HUES48 (cell line): ENCODE measurements at regions not wholly inside any gene's neighbourhood (a gene's known extent, or its start where the extent isn't known, plus 50 kb on each side); places are given as distances from the start of the nearest gene placed in this dataset.

Experiments used
- H3K27ac ChIP-seq: one replicate; pipeline ENCODE4 v1.7.0; 2013; ENCODE audit warnings: low read depth, low read length, inconsistent platforms
- H3K27me3 ChIP-seq: 2 replicates; pipeline ENCODE4 v1.6.1; 2013; ENCODE audit warnings: mild to moderate bottlenecking, low read length; ENCODE audit not compliant: control insufficient read depth, insufficient read depth
- H3K36me3 ChIP-seq: 2 replicates; pipeline ENCODE4 v1.6.1; 2013; ENCODE audit warnings: low read length; ENCODE audit not compliant: control insufficient read depth, insufficient read depth
- H3K4me1 ChIP-seq: 2 replicates; pipeline ENCODE4 v1.6.1; 2013; ENCODE audit warnings: mild to moderate bottlenecking, low read length; ENCODE audit not compliant: control insufficient read depth, insufficient read depth
- H3K4me3 ChIP-seq: 2 replicates; pipeline ENCODE4 v1.5.1; 2013; ENCODE audit warnings: mild to moderate bottlenecking, low read depth, low read length
- H3K9ac ChIP-seq: 2 replicates; pipeline ENCODE4 v1.6.1; 2013; ENCODE audit warnings: mild to moderate bottlenecking, low read depth, low read length, moderate library complexity
- H3K9me3 ChIP-seq: 2 replicates; pipeline ENCODE4 v1.6.1; 2013; ENCODE audit warnings: low read length; ENCODE audit not compliant: control insufficient read depth, insufficient read depth

DNA sequence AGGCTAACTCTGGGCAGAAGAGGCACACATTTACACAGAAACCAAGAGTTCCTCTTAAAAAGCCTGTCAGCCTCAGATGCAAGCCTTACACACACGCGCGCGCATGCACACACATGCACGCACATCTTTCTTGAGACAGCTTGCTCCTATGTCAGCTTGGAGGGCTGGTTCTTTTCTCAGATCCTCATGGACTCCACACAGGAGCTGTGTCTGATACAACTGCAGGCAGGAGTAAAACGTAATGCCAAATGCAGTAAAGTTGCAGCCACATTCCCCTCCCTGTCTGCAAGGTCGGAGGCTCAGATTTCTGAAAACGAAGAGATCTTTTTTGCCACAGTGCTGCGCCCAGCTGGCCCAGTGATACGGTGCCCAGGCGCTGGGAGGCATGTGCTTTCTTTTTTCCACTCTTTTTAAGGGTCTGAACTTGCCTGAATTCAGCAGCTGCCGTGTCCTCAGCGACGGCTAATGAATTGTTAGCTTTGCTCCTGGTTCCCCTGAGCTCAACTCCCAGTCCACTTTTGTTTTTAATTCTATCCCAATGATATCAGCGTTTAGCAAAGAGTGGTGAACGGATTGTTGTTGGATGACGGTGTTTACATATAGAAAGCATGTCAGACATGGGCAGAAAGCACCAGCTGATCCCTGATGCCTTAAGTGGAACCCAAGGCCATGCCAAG is 72.9 kb upstream of the FOXN3 start:
- Histone ChIP-seq H3K27me3 (no peaks in the 10 kb centered on the region), H3K4me3 (no peak overlapping the region), H3K36me3 (0 out of 2 replicates have a peak, but pooled peaks cover 3% of the 10 kb centered on the region), H3K27ac (no peak overlapping the region), H3K9me3 (no peaks in the 10 kb centered on the region), H3K4me1 (peaks cover 32% of the 10 kb centered on the region), H3K9ac (no peak overlapping the region)

DNA sequence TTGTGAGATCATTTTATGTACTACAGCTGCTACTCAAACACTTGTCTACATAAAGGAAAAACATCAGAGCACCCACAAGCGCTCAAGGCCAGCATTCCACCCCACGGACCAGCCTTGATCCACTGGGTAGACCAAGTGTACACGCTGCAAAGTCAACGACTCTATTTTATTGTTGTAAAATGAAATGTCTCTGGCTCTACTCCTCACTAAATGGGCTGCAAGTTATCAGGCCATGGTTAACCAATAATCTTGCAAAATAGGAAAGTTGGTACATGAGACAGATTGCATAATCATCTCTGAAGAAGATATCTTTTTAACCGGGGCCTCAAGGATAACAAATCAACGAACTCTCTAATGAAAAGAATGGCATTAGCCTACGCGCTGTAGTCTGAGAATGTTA is 69.9 kb upstream of the FOXN3 start:
- Histone ChIP-seq H3K27me3 (no peaks in the 10 kb centered on the region), H3K9ac (no peak overlapping the region), H3K36me3 (0 out of 2 replicates have a peak, but pooled peaks cover 3% of the 10 kb centered on the region), H3K4me1 (peaks cover 20% of the 10 kb centered on the region), H3K4me3 (no peak overlapping the region), H3K9me3 (no peaks in the 10 kb centered on the region), H3K27ac (no peak overlapping the region)

DNA sequence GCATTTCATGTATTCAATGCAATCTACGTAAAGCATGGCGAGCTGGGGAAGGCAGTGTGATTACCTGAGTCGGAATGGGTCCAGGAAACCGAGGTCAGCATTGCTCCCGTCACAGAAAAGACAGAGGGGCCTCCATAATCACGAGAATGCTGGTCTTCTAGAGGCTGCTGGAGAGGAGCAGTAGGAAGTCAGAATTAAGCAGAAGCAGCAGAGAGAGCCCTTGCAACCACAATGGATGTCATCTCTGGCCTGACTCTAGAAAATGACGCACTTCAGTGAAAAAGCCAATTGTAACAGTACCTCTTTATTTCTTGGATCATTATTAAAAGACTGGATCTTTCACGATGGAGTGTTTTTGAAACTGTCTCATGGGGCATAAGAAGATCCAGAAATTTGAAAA is 69.5 kb upstream of the FOXN3 start:
- no peaks in the 10 kb centered on the region for H3K27me3 ChIP-seq
- no peaks in the 10 kb centered on the region for H3K9me3 ChIP-seq
- peaks cover 4% of the 10 kb centered on the region; the same call in 1 of the 2 replicates for H3K36me3 ChIP-seq
- peaks cover 20% of the 10 kb centered on the region for H3K4me1 ChIP-seq
- H3K27ac ChIP-seq = no peak overlapping the region
- H3K4me3 ChIP-seq = no peak overlapping the region
- no peak overlapping the region for H3K9ac ChIP-seq

DNA sequence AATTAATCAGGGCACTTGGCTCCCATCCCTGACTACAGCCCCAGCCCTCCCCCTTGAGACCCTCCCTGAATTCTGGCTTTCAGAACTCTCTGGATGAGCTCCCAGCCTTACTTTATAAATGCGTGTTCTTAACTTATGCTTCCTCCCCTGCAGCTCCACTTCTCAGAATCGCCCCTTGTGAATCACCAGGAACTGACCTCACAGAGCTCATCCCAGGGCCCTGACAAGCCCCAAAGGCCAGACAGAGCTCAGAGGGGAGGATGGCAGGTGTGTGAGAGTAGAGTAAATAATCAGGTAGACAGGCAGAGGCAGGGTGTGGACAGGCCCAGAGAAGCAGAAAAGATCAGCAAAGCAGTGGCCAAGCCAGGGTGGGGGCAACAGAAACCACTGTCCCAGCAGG is 68.2 kb upstream of the FOXN3 start:
- Histone ChIP-seq H3K4me3 (no peak overlapping the region), H3K9ac (no peak overlapping the region), H3K4me1 (peaks cover 14% of the 10 kb centered on the region), H3K36me3 (peaks cover 8% of the 10 kb centered on the region; the same call in 1 of the 2 replicates), H3K27me3 (no peaks in the 10 kb centered on the region), H3K9me3 (no peaks in the 10 kb centered on the region), H3K27ac (no peak overlapping the region)

DNA sequence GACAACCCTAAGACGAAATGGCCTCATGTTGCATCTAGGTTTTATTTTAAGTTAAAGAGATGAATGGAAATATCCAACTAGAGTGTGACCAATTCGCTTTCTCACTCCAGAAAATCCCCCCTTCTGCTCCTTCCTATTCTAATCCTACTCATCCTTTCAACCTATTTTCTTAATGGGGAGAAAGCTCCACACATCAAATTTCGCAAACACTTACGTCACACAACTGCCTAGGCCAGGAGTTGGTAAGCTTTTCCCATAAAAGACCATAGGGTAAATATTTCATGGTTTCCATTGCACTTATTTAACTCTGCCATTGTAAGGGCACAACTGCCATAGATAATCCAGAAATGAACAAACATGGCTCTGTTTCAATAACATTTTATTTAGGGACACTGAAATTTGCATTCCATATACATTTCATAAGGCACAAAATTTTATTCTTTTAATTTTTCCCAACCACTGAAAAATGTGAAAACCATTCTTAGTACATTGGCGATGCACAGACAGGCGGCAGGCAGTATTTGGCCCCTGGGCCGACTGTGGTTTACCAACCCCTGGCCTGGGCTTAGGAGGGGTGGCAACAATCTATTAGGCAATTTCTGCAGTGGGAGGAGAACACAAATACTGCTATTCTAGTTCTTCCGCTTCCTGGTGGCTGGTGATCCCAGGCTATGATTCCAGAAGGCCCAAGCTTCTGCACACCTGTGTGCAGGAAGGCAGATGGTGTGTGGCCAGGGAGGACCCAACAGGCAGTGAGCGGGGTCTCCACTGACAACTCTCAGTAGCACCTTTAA is 67.2 kb upstream of the FOXN3 start:
- Histone ChIP-seq H3K9me3 (no peaks in the 10 kb centered on the region), H3K27ac (no peak overlapping the region), H3K36me3 (peaks cover 10% of the 10 kb centered on the region; the same call in 1 of the 2 replicates), H3K4me3 (no peak overlapping the region), H3K27me3 (no peaks in the 10 kb centered on the region), H3K4me1 (peaks cover 7% of the 10 kb centered on the region; the same call in 1 of the 2 replicates), H3K9ac (no peak overlapping the region)

DNA sequence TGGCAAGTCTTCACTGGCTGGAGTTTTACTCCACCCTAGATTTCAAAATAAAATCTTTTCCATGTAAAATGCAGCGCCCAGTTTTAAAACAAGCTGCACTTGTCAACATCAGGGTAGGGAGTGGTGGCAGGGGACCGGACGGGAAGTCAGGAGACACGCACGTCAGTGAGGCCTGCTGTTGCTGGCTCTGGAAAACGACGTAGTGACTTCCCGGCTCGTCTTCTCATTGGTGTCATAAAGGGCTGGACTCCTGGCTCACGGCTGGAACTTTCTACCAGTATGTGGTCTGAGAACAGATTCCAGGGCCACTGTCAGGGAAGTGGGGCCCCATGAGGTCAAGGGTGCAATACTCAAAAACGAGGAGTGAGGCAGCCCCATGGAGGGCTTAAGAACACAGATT is 64.2 kb upstream of the FOXN3 start:
- Histone ChIP-seq H3K27ac (no peak overlapping the region), H3K27me3 (no peaks in the 10 kb centered on the region), H3K9ac (no peak overlapping the region), H3K9me3 (no peaks in the 10 kb centered on the region), H3K4me1 (no peaks in the 10 kb centered on the region), H3K4me3 (no peak overlapping the region), H3K36me3 (peaks cover 10% of the 10 kb centered on the region; the same call in 1 of the 2 replicates)

DNA sequence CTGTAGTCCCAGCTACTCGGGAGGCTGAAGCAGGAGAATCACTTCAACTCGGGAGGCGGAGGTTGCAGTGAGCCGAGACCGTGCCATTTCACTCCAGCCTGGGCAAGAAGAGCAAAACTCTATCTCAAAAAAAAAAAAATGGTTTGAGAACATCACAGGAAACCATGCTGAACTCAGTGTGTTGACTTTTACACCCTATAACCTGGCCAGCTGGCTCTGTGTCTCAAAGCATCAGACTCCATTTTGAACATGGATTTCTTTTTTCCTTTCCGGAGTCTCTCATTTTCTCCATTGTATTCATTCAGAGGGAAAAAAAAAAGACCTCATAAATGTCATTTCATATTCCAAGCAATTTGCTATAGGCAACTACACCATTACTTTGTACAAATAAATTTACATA is 63.2 kb upstream of the FOXN3 start:
- no peak overlapping the region for H3K4me3 ChIP-seq
- no peak overlapping the region for H3K27ac ChIP-seq
- peaks cover 7% of the 10 kb centered on the region; the same call in 1 of the 2 replicates for H3K36me3 ChIP-seq

DNA sequence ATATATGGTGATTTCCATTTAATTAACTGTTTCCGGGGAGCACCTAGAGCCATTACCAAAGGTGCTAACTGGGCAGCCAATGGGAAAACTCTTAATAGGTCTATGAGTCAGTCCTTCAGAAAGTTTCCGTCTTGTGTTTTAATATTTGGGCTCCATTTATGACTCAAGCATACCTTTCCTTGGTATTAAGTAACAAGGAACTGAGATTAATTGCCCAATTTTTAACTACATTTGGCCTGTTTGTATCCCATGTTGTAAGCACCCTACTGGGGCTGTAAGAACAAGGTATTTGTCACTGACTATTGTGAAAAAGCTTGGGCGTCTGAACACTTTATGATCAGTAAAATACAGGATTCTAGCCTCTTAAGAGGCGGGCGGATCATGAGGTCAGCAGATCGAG is 62.8 kb upstream of the FOXN3 start:
- Histone ChIP-seq H3K9ac (no peak overlapping the region), H3K36me3 (peaks cover 7% of the 10 kb centered on the region; the same call in 1 of the 2 replicates)

More for the DNA sequence above, 63.2 kb upstream of the FOXN3 start:
- Histone ChIP-seq H3K9ac (no peak overlapping the region), H3K4me1 (no peaks in the 10 kb centered on the region), H3K27me3 (no peaks in the 10 kb centered on the region), H3K9me3 (no peaks in the 10 kb centered on the region)

DNA sequence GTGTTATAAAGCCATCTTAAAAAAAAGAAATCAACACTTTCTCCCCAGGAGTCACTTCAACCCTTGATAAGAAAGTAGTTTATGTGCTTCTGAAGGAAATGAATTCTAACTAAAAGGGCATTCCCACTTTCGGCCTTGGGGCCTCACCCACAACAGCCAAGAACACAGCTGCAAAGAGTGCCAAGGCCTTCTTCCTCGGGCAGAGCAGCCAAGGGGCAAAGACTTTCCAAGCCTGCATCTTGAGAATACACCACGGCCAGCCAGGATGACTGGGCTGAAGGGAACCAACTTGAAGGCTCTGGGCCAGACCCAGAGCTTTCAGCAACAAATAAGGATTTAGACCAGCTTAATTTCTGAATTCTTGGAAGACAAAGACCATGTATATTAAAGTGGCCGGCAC is 60.4 kb upstream of the FOXN3 start:
- peaks cover 10% of the 10 kb centered on the region for H3K36me3 ChIP-seq
- H3K9me3 ChIP-seq = no peaks in the 10 kb centered on the region
- no peaks in the 10 kb centered on the region for H3K4me1 ChIP-seq
- H3K4me3 ChIP-seq = no peak overlapping the region
- H3K27ac ChIP-seq = no peak overlapping the region
- H3K9ac ChIP-seq = no peak overlapping the region
- H3K27me3 ChIP-seq = no peaks in the 10 kb centered on the region

More for the DNA sequence above, 62.8 kb upstream of the FOXN3 start:
- Histone ChIP-seq H3K9me3 (no peaks in the 10 kb centered on the region), H3K27ac (no peak overlapping the region), H3K27me3 (no peaks in the 10 kb centered on the region), H3K4me3 (no peak overlapping the region), H3K4me1 (no peaks in the 10 kb centered on the region)

DNA sequence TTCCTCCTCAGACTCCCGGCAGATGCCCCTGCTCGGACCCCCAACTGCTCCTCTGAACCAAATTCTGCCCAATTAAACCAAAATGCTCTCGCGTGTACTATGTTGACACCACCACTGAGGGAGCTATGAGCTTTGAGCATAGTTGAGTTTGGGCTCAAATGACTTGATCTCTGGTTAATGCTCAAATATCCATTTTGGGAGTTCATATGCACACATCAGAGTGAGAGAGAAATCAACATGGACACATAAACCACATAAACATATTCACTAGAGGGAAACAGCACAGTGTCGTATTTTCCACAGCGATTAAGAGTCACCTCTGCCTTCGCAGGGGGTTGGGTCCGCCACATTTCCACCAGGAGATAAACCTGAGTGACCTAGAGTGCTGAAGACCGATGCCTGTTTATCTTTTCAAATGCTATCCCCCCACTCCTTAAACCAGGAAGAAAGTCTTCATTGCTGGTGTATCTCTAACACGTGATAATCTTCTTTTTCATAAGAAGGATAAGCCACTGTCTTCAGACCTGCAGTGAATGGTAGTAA is 59.4 kb upstream of the FOXN3 start:
- H3K27me3 ChIP-seq = no peaks in the 10 kb centered on the region
- H3K9ac ChIP-seq = no peak overlapping the region
- no peak overlapping the region for H3K27ac ChIP-seq
- no peaks in the 10 kb centered on the region for H3K9me3 ChIP-seq
- no peak overlapping the region for H3K4me3 ChIP-seq
- no peaks in the 10 kb centered on the region for H3K4me1 ChIP-seq
- H3K36me3 ChIP-seq = peaks cover 9% of the 10 kb centered on the region

DNA sequence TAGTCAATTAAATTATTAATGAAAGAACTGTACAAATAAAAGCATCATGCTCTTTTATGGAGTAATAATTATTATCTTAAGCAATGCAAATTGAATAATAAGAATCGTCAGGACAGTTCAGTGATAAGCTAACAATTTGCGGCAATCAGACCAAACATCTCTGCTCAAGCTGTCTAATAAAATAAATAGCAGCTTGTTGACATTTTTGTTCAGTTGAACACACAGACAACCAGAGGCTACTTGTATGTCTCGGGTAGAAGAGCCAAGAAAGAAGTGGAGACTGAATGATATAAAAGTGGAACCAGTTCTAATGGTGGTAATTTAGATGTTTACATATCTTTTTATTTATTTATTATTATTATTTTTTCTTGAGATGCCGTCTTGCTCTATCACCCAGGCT is 57.4 kb upstream of the FOXN3 start:
- no peak overlapping the region for H3K9ac ChIP-seq
- no peak overlapping the region for H3K27ac ChIP-seq
- H3K36me3 ChIP-seq = peaks cover 6% of the 10 kb centered on the region; the same call in 1 of the 2 replicates
- no peaks in the 10 kb centered on the region for H3K27me3 ChIP-seq
- H3K9me3 ChIP-seq = no peaks in the 10 kb centered on the region
- H3K4me3 ChIP-seq = no peak overlapping the region
- H3K4me1 ChIP-seq = no peaks in the 10 kb centered on the region
